ENCODE measurements at regions not wholly inside any gene's neighbourhood (a gene's known extent, or its start where the extent isn't known, plus 50 kb on each side); places are given as distances from the start of the nearest gene placed in this dataset.
"Not testable (repeated sequence)": the region's sequence is repeated elsewhere in the genome, so short reads cannot be mapped to it uniquely, and the experiment has no call there.

GRCh38 chr3:147299656-147300055 is 106.7 kb downstream of the ZIC4 start:
- no peaks in the 10 kb centered on the region for H3K36me3 ChIP-seq
- TF ChIP-seq POLR2A (IDR thresholded peaks at IDR 0.05) (no peak), CTCF (IDR thresholded peaks at IDR 0.05) (no peak)
- no peaks in the 10 kb centered on the region for H3K27me3 ChIP-seq
- H3K27ac ChIP-seq, result no peak overlapping the region
- H3K4me1 ChIP-seq, result no peaks in the 10 kb centered on the region
- intact Hi-C loops (cut with DNase I), result no loop called here
- 82 to 88% methylated on average over 2 of the region's 2 CpGs for WGBS, 2 donors
- no peak overlapping the region for H3K4me3 ChIP-seq (replicated peaks in 1 of 3)
- H3K9me3 ChIP-seq, result no peaks in the 10 kb centered on the region
- no peak for DNase-seq

GRCh38 chr3:147298511-147298982 is 107.8 kb downstream of the ZIC4 start:
- 11 to 18% methylated on average over 4 of the region's 4 CpGs for WGBS, 2 donors
- Histone ChIP-seq H3K36me3 (no peaks in the 10 kb centered on the region), H3K4me1 (no peaks in the 10 kb centered on the region), H3K9me3 (no peaks in the 10 kb centered on the region), H3K27ac (no peak overlapping the region), H3K4me3 (replicated peaks in 1 of 3) (no peak overlapping the region), H3K27me3 (no peaks in the 10 kb centered on the region)
- intact Hi-C loops (cut with DNase I), result no loop called here
- no peak for TF ChIP-seq CTCF (IDR thresholded peaks at IDR 0.05)
- TF ChIP-seq POLR2A (IDR thresholded peaks at IDR 0.05), result no peak
- no peak for DNase-seq

GRCh38 chr3:147297761-147298350 is 108.5 kb downstream of the ZIC4 start:
- H3K4me3 ChIP-seq (replicated peaks in 1 of 3), result no peak overlapping the region
- TF ChIP-seq CTCF (IDR thresholded peaks at IDR 0.05) (no peak), POLR2A (IDR thresholded peaks at IDR 0.05) (no peak)
- no peaks in the 10 kb centered on the region for H3K27me3 ChIP-seq
- no peak for DNase-seq
- no peaks in the 10 kb centered on the region for H3K4me1 ChIP-seq
- no peak overlapping the region for H3K27ac ChIP-seq
- 67 to 71% methylated on average over 6 of the region's 6 CpGs for WGBS, 2 donors
- intact Hi-C loops (cut with DNase I), result no loop called here
- H3K9me3 ChIP-seq, result no peaks in the 10 kb centered on the region
- H3K36me3 ChIP-seq, result no peaks in the 10 kb centered on the region

GRCh38 chr3:147287370-147287769 is 119.0 kb downstream of the ZIC4 start:
- H3K27ac ChIP-seq; DNase-seq; H3K27me3 ChIP-seq; H3K4me1 ChIP-seq; H3K4me3 ChIP-seq (replicated peaks in 1 of 3); H3K9me3 ChIP-seq; intact Hi-C loops (cut with DNase I); H3K36me3 ChIP-seq: not testable (repeated sequence)
- 82 to 92% methylated on average over 4 of the region's 4 CpGs for WGBS, 2 donors

- H3K27ac ChIP-seq, result no peak overlapping the region
- no peak for TF ChIP-seq POLR2A (IDR thresholded peaks at IDR 0.05)
- TF ChIP-seq CTCF (IDR thresholded peaks at IDR 0.05), result no peak
- H3K4me1 ChIP-seq, result no peaks in the 10 kb centered on the region
- no peaks in the 10 kb centered on the region for H3K36me3 ChIP-seq
- no peak for DNase-seq
- no peaks in the 10 kb centered on the region for H3K27me3 ChIP-seq
- intact Hi-C loops (cut with DNase I), result no loop called here
- WGBS, 2 donors, result 68 to 73% methylated on average over 4 of the region's 4 CpGs
- no peak overlapping the region for H3K4me3 ChIP-seq (replicated peaks in 1 of 3)
- H3K9me3 ChIP-seq, result no peaks in the 10 kb centered on the region
These were observed 136.4 kb downstream of the ZIC4 start for GRCh38 chr3:147269907-147270306.

- Histone ChIP-seq H3K4me1 (no peaks in the 10 kb centered on the region), H3K36me3 (no peaks in the 10 kb centered on the region), H3K9me3 (no peaks in the 10 kb centered on the region), H3K27ac (no peak overlapping the region), H3K27me3 (no peaks in the 10 kb centered on the region), H3K4me3 (replicated peaks in 1 of 3) (no peak overlapping the region)
- DNase-seq, result no peak
- intact Hi-C loops (cut with DNase I), result no loop called here
- no peak for TF ChIP-seq POLR2A (IDR thresholded peaks at IDR 0.05)
- TF ChIP-seq CTCF (IDR thresholded peaks at IDR 0.05), result no peak
- WGBS, 2 donors, result 82 to 86% methylated on average over 3 of the region's 3 CpGs
These were observed 138.9 kb downstream of the ZIC4 start for GRCh38 chr3:147267434-147267833.

Measured in thyroid gland (tissue), 4 donors.